SU-DHL-6 (cell line): ENCODE measurements at regions not wholly inside any gene's neighbourhood (a gene's known extent, or its start where the extent isn't known, plus 50 kb on each side); places are given as distances from the start of the nearest gene placed in this dataset.

Experiments used
- H2AFZ ChIP-seq: fragments of 200-600 bp; sonication (generic); 2 replicates; pipeline ENCODE4 v1.6.1; 2014; ENCODE audit warnings: low read depth, mild to moderate bottlenecking, moderate library complexity, mixed read lengths, antibody characterized with exemption, low read length; ENCODE audit not compliant: severe bottlenecking
- H3F3A ChIP-seq: fragments of 200-600 bp; shearing (Covaris generic); 2 replicates; pipeline ENCODE4 v1.6.0; 2016; ENCODE audit warnings: antibody characterized with exemption, mild to moderate bottlenecking; ENCODE audit not compliant: insufficient read depth
- H3K27ac ChIP-seq: fragments of 200-600 bp; sonication (generic); 2 replicates; pipeline ENCODE4 v1.5.1; 2016; ENCODE audit warnings: low read depth, mild to moderate bottlenecking, low read length, moderate library complexity, mixed read lengths
- H3K27me3 ChIP-seq: fragments of 200-600 bp; sonication (generic), shearing (Covaris generic); 2 replicates; pipeline ENCODE4 v1.6.0; 2014; ENCODE audit warnings: mild to moderate bottlenecking, low read length
- H3K36me3 ChIP-seq: fragments of 200-600 bp; sonication (generic); 2 replicates; pipeline ENCODE4 v1.6.1; 2014; ENCODE audit warnings: mild to moderate bottlenecking, low read length, mixed read lengths
- H3K4me2 ChIP-seq: fragments of 300-600, 200-600 bp; shearing (Covaris generic), sonication (generic); 2 replicates; pipeline ENCODE4 v1.6.0; 2014; ENCODE audit warnings: low read length, low read depth, mild to moderate bottlenecking; ENCODE audit not compliant: poor library complexity, severe bottlenecking
- H3K4me3 ChIP-seq: fragments of 200-600 bp; sonication (generic); 2 replicates; pipeline ENCODE4 v1.5.1; 2014; ENCODE audit warnings: antibody characterized with exemption, low read length, mild to moderate bottlenecking, mixed read lengths; ENCODE audit not compliant: insufficient read depth, poor library complexity, severe bottlenecking
- H3K79me2 ChIP-seq: fragments of 200-600 bp; sonication (generic); 2 replicates; pipeline ENCODE4 v1.6.1; 2014; ENCODE audit warnings: mild to moderate bottlenecking, low read length, moderate library complexity; ENCODE audit not compliant: insufficient read depth
- H3K9ac ChIP-seq: fragments of 200-600 bp; sonication (generic); 2 replicates; pipeline ENCODE4 v1.7.0; 2014; ENCODE audit warnings: mild to moderate bottlenecking, low read length
- H3K9me2 ChIP-seq: fragments of 200-600 bp; sonication (generic); replicated peaks from 2 replicates; pipeline ENCODE4 v1.6.1; 2014; ENCODE audit warnings: low read length; ENCODE audit not compliant: insufficient read depth
- H3K9me3 ChIP-seq: fragments of 200-600 bp; sonication (generic); 2 replicates; pipeline ENCODE4 v1.6.1; 2014; ENCODE audit warnings: low read length, mixed read lengths; ENCODE audit not compliant: insufficient read depth
- H4K20me1 ChIP-seq: fragments of 200-600 bp; sonication (generic); 2 replicates; pipeline ENCODE4 v1.6.1; 2014; ENCODE audit warnings: low read depth, mild to moderate bottlenecking, antibody characterized with exemption, low read length, moderate library complexity, mixed read lengths
- EZH2phosphoT487 ChIP-seq: fragments of 200-600 bp; sonication (generic), shearing (Covaris generic); conservative IDR thresholded peaks from 2 replicates; pipeline ENCODE4 v1.6.1; 2018; ENCODE audit warnings: mild to moderate bottlenecking, antibody characterized with exemption, low read length, moderate library complexity, mixed read lengths
- TF ChIP-seq, protein P1 (sequence below): fragments of 200-600 bp; sonication (generic); IDR thresholded peaks from one replicate; pipeline ENCODE4 v1.5.1; 2017; ENCODE audit warnings: antibody characterized with exemption, mild to moderate bottlenecking, low read length, moderate library complexity; ENCODE audit not compliant: insufficient read depth, poor library complexity, severe bottlenecking

DNA sequence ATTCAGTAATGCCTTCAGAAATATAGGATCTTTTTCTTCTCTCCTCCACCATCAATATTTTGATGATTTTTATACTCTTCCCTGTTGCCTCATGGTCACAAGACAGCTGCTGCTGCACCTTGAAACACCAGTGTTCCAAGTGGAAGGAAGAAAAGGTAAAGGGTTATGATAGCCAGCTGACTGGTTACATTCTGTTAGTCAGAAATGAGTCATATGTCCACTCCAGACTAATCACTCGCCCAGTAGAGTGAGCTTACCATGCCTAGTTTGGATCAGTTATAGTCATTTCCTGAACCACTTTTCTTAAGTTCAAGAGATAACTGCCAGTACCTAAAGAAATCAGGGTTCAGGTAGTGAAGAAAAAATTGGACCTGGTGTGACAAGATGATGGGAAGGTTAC is 532.3 kb upstream of the SMIM31 start:
- H3K4me2 ChIP-seq, result no peak overlapping the region
- no peak overlapping the region for H3K27ac ChIP-seq
- no peaks in the 10 kb centered on the region for H4K20me1 ChIP-seq
- no peaks in the 10 kb centered on the region for H3K9me2 ChIP-seq
- H3K36me3 ChIP-seq, result no peaks in the 10 kb centered on the region
- H3K27me3 ChIP-seq, result no peaks in the 10 kb centered on the region
- H3K9ac ChIP-seq, result no peak overlapping the region
- H3K79me2 ChIP-seq, result no peaks in the 10 kb centered on the region
- H3K9me3 ChIP-seq, result no peaks in the 10 kb centered on the region
- TF ChIP-seq, protein P1, sequence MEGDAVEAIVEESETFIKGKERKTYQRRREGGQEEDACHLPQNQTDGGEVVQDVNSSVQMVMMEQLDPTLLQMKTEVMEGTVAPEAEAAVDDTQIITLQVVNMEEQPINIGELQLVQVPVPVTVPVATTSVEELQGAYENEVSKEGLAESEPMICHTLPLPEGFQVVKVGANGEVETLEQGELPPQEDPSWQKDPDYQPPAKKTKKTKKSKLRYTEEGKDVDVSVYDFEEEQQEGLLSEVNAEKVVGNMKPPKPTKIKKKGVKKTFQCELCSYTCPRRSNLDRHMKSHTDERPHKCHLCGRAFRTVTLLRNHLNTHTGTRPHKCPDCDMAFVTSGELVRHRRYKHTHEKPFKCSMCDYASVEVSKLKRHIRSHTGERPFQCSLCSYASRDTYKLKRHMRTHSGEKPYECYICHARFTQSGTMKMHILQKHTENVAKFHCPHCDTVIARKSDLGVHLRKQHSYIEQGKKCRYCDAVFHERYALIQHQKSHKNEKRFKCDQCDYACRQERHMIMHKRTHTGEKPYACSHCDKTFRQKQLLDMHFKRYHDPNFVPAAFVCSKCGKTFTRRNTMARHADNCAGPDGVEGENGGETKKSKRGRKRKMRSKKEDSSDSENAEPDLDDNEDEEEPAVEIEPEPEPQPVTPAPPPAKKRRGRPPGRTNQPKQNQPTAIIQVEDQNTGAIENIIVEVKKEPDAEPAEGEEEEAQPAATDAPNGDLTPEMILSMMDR, result no peak
- no peak for TF ChIP-seq EZH2phosphoT487
- no peak overlapping the region for H2AFZ ChIP-seq
- H3F3A ChIP-seq, result no peaks in the 10 kb centered on the region
- H3K4me3 ChIP-seq, result no peak overlapping the region

DNA sequence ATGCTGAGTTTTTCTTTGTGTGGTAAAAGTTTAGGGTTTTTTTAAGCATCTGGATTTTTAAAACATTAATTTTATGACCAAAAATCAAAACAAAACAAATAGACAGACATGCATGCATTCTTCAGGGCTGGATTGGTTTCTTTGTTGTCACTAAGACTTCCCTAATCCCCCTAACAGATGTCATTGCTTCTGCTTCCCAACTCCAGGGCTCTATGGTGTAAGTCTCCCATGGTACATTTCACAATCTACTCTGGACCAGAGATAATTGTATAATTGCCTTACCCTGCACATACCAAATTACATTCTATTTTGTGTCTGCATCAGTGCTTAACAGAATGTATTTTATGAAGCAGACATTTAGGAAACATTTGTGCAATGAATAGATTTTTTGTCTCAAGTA is 529.1 kb upstream of the SMIM31 start:
- no peak overlapping the region for H2AFZ ChIP-seq
- no peak overlapping the region for H3K4me3 ChIP-seq
- H3K79me2 ChIP-seq, result no peaks in the 10 kb centered on the region
- no peaks in the 10 kb centered on the region for H3F3A ChIP-seq
- no peaks in the 10 kb centered on the region for H3K36me3 ChIP-seq
- H3K27ac ChIP-seq, result no peak overlapping the region
- H3K9me3 ChIP-seq, result no peaks in the 10 kb centered on the region
- no peak overlapping the region for H3K4me2 ChIP-seq
- no peak overlapping the region for H3K9ac ChIP-seq
- no peaks in the 10 kb centered on the region for H3K9me2 ChIP-seq
- H4K20me1 ChIP-seq, result no peaks in the 10 kb centered on the region
- H3K27me3 ChIP-seq, result no peaks in the 10 kb centered on the region
- TF ChIP-seq EZH2phosphoT487, result no peak
- TF ChIP-seq, protein P1, result no peak

DNA sequence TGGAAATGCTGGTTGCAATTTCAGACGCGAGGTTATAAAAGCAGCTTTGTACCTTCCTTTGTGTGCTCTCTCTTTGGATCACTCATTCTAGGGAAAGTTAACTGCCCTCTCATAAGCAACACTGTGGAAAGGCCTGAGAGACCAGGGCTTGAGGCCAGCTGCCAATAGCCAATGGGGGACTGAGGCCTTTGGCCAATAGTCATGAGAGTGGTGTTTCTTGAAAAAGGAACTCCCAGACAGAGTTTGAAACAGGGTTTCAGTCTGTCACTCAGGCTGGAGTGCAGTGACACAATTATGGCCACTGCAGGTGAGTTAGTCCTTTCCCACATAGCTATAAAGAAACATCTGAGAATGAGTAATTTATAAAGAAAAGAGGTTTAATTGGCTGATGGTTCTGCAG is 524.7 kb upstream of the SMIM31 start:
- H2AFZ ChIP-seq, result no peak overlapping the region
- no peak overlapping the region for H3K4me2 ChIP-seq
- no peaks in the 10 kb centered on the region for H4K20me1 ChIP-seq
- TF ChIP-seq EZH2phosphoT487, result no peak
- TF ChIP-seq, protein P1, result no peak
- H3K9me2 ChIP-seq, result no peaks in the 10 kb centered on the region
- no peaks in the 10 kb centered on the region for H3K27me3 ChIP-seq
- no peaks in the 10 kb centered on the region for H3K36me3 ChIP-seq
- no peak overlapping the region for H3K4me3 ChIP-seq
- H3K79me2 ChIP-seq, result no peaks in the 10 kb centered on the region
- no peaks in the 10 kb centered on the region for H3F3A ChIP-seq
- no peak overlapping the region for H3K27ac ChIP-seq
- H3K9ac ChIP-seq, result no peak overlapping the region
- no peaks in the 10 kb centered on the region for H3K9me3 ChIP-seq
